HCT116 (cell line): ENCODE measurements at regions not wholly inside any gene's neighbourhood (a gene's known extent, or its start where the extent isn't known, plus 50 kb on each side); places are given as distances from the start of the nearest gene placed in this dataset.

Experiments
- ATAC-seq: fragments of 200-7000 bp; cut with Tn5 transposase; 2 replicates; pipeline ENCODE4 v1.9.1; 2020; ENCODE audit warnings: mild to moderate bottlenecking, moderate library complexity
- BruUV-seq: library from RNA; stranded (reverse); fragments of 400-500 nt; replicated peaks from 2 replicates; lab custom pipeline; 2021; lab: Mats Ljungman, UMichigan
- CTCF ChIA-PET: fragments of 300-600 bp; sonication (Branson Sonifier 250); formaldehyde crosslinking; loops from one replicate; lab custom pipeline; 2021; ENCODE audit warnings: antibody characterized with exemption; lab: Charles Lee
- POLR2A ChIA-PET: fragments of 300-600, 350-600 bp; sonication (Branson Sonifier 250); formaldehyde crosslinking; loops from one replicate; lab custom pipeline; 2021; ENCODE audit warnings: antibody characterized with exemption; lab: Charles Lee
- RAD21 ChIA-PET, 2 experiments: fragments of 300-600 bp; sonication (Branson Sonifier 250); formaldehyde crosslinking; loops; one replicate each; lab custom pipeline; 2023; ENCODE audit warnings: low total read pairs in 2 of 2; ENCODE audit not compliant: uncharacterized antibody in 2 of 2, unreplicated experiment in 2 of 2, low non-redundant PET in 1 of 2; lab: Charles Lee
- DNase-seq: peaks from one replicate; pipeline ENCODE4 v3.0.0-alpha.2; 2010; ENCODE audit warnings: low read depth, low spot score
- H2AFZ ChIP-seq: fragments of 200-600 bp; shearing (Covaris generic), sonication (generic); 2 replicates; pipeline ENCODE4 v1.6.1; 2017; ENCODE audit warnings: low read depth, mixed run types, mixed read lengths, antibody characterized with exemption, low read length; ENCODE audit not compliant: poor library complexity, severe bottlenecking
- H3K27ac ChIP-seq: 2 replicates; pipeline ENCODE4 v1.5.1; 2012; ENCODE audit warnings: low read depth, low read length
- H3K27me3 ChIP-seq: fragments of 200-600 bp; sonication (generic); 2 replicates; pipeline ENCODE4 v1.6.1; 2016; ENCODE audit warnings: mixed run types, low read length, mixed read lengths; ENCODE audit not compliant: insufficient read depth
- H3K36me3 ChIP-seq, 2 experiments: fragments of 200-500 bp in 1 of 2; fragments of 200-600 bp in 1 of 2; sonication (Bioruptor generic) in 1 of 2; sonication (generic) in 1 of 2; 2 replicates each; pipeline versions ENCODE4 v1.5.1 to v1.6.1; 2014 to 2016; ENCODE audit warnings: low read length in 2 of 2, inconsistent platforms in 1 of 2, mixed read lengths in 1 of 2, mixed run types in 1 of 2; ENCODE audit not compliant: insufficient read depth in 2 of 2, control insufficient read depth in 1 of 2
- H3K4me1 ChIP-seq, 2 experiments: fragments of 200-600 bp in 1 of 2; sonication (generic) in 1 of 2; 2 replicates each; pipeline versions ENCODE4 v1.5.1 to v1.6.1; 2012 to 2017; ENCODE audit warnings: low read length in 2 of 2, inconsistent platforms in 1 of 2, mild to moderate bottlenecking in 1 of 2, mixed read lengths in 1 of 2, mixed run types in 1 of 2, moderate library complexity in 1 of 2; ENCODE audit not compliant: insufficient read depth in 2 of 2, control insufficient read depth in 1 of 2
- H3K4me2 ChIP-seq: fragments of 200-600 bp; sonication (generic); 2 replicates; pipeline ENCODE4 v1.6.1; 2017; ENCODE audit warnings: mixed run types, low read length, mixed read lengths
- H3K4me3 ChIP-seq, 2 experiments: fragments of 200-600 bp in 1 of 2; sonication (generic) in 1 of 2; replicated peaks in 1 of 2; 2 replicates each; pipeline ENCODE4 v1.5.1; 2011 to 2016; ENCODE audit warnings: low read length in 2 of 2, control low read depth in 1 of 2, low read depth in 1 of 2, mild to moderate bottlenecking in 1 of 2, mixed read lengths in 1 of 2, mixed run types in 1 of 2
- H3K79me2 ChIP-seq: fragments of 200-600 bp; sonication (generic); 2 replicates; pipeline ENCODE4 v1.6.1; 2017; ENCODE audit warnings: mild to moderate bottlenecking, mixed run types, low read length, moderate library complexity, mixed read lengths; ENCODE audit not compliant: insufficient read depth
- H3K9ac ChIP-seq: fragments of 200-600 bp; sonication (generic); 2 replicates; pipeline ENCODE4 v1.6.1; 2016; ENCODE audit warnings: low read length, mixed read lengths
- H3K9me2 ChIP-seq: fragments of 200-600 bp; sonication (generic), shearing (Covaris generic); 2 replicates; pipeline ENCODE4 v1.6.1; 2017; ENCODE audit warnings: mixed run types, mild to moderate bottlenecking, moderate library complexity; ENCODE audit not compliant: insufficient read depth
- H3K9me3 ChIP-seq, 2 experiments: fragments of 200-500 bp in 1 of 2; fragments of 200-600 bp in 1 of 2; sonication (Bioruptor generic) in 1 of 2; sonication (generic) in 1 of 2; 2 replicates each; pipeline ENCODE4 v1.6.1; 2014 to 2017; ENCODE audit warnings: low read length in 2 of 2, mixed read lengths in 2 of 2, inconsistent platforms in 1 of 2, low read depth in 1 of 2, mild to moderate bottlenecking in 1 of 2, mixed run types in 1 of 2, moderate library complexity in 1 of 2; ENCODE audit not compliant: control insufficient read depth in 1 of 2, insufficient read depth in 1 of 2
- H4K20me1 ChIP-seq: fragments of 200-600 bp; sonication (generic), shearing (Covaris generic); 2 replicates; pipeline ENCODE4 v1.6.1; 2017; ENCODE audit warnings: mixed run types, mild to moderate bottlenecking, moderate library complexity; ENCODE audit not compliant: insufficient read depth
- EGR1 ChIP-seq: IDR thresholded peaks from 2 replicates; pipeline ENCODE4 v1.6.1; 2012; ENCODE audit warnings: low read depth
- ELF1 ChIP-seq: IDR thresholded peaks from 2 replicates; pipeline ENCODE4 v1.6.1; 2012; ENCODE audit warnings: low read depth, borderline replicate concordance
- POLR2A ChIP-seq: IDR thresholded peaks from 2 replicates; pipeline ENCODE4 v1.7.0; 2011; ENCODE audit warnings: borderline replicate concordance; ENCODE audit not compliant: insufficient read depth, insufficient read length; ENCODE audit errors: extremely low read depth
- SIN3A ChIP-seq: IDR thresholded peaks from 2 replicates; pipeline ENCODE4 v1.6.1; 2012; ENCODE audit warnings: low read depth
- SRF ChIP-seq: IDR thresholded peaks from 2 replicates; pipeline ENCODE4 v1.6.1; 2012; ENCODE audit warnings: low read depth
- YY1 ChIP-seq: IDR thresholded peaks from 2 replicates; pipeline ENCODE4 v1.6.1; 2011; ENCODE audit warnings: low read length, low read depth, moderate library complexity, mild to moderate bottlenecking; ENCODE audit not compliant: insufficient replicate concordance; ENCODE audit errors: extremely low read depth
- ZFX ChIP-seq: fragments of 450-650 bp; IDR thresholded peaks from 2 replicates; pipeline ENCODE4 v1.6.1; 2017
- intact Hi-C: fragments of 100-400 bp; cut with micrococcal nuclease; formaldehyde crosslinking; loops from 2 replicates; pipeline ENCODE4 v1.10.0; 2022
- TF ChIP-seq, protein P1 (sequence below): IDR thresholded peaks from 2 replicates; pipeline ENCODE4 v1.6.1; 2011; ENCODE audit warnings: mild to moderate bottlenecking, low read length, moderate library complexity; ENCODE audit not compliant: insufficient replicate concordance; ENCODE audit errors: extremely low read depth
- TF ChIP-seq, protein P2 (sequence below): IDR thresholded peaks from 2 replicates; pipeline ENCODE4 v1.6.1; 2012

DNA sequence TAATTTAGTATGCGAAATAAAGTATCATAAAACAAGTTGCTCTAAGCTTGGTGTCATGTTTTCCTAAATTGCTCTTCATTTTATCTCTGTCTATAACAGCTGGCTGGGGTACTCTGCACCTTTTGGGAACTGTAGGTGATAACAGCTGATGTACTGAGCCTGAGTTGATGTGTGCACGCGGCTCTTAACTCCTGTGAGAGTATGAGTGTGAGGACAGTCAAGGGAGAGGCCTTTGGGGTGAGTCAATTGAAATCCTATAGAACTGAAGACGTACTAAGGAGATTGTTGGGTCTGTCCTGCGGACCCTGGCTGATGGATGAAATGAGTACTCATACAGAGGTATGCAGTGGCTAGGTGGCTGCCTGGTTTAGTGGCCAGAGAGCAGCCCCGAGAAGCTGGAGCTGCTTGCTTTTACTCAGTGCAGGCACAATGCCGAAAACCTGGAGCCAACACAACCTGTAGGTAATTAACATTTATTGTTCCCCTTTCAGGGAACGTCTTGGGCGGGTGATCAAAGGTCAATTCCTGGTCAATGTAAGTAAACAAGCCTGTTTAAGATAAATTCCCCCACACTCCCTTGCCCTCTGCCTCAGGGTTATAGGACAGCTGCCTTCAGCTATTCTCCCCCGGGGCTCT, 188.5 kb downstream of the PRDM2 start:
- TF ChIP-seq EGR1 (no peak), ZFX (no peak), YY1 (no peak), POLR2A (no peak), ELF1 (no peak)
- TF ChIP-seq, protein P1, sequence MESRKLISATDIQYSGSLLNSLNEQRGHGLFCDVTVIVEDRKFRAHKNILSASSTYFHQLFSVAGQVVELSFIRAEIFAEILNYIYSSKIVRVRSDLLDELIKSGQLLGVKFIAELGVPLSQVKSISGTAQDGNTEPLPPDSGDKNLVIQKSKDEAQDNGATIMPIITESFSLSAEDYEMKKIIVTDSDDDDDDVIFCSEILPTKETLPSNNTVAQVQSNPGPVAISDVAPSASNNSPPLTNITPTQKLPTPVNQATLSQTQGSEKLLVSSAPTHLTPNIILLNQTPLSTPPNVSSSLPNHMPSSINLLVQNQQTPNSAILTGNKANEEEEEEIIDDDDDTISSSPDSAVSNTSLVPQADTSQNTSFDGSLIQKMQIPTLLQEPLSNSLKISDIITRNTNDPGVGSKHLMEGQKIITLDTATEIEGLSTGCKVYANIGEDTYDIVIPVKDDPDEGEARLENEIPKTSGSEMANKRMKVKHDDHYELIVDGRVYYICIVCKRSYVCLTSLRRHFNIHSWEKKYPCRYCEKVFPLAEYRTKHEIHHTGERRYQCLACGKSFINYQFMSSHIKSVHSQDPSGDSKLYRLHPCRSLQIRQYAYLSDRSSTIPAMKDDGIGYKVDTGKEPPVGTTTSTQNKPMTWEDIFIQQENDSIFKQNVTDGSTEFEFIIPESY: no peak
- DNase-seq (no peak), ATAC-seq (no peak)
- no peak overlapping the region for H2AFZ ChIP-seq
- RAD21 ChIA-PET: no interaction called here
- CTCF ChIA-PET: no interaction called here
- H3K4me3 ChIP-seq: no peak overlapping the region
- H3K27ac ChIP-seq: no peak overlapping the region
- H3K9me2 ChIP-seq: no peaks in the 10 kb centered on the region
- no TSS peak for BruUV-seq
- no peaks in the 10 kb centered on the region for H4K20me1 ChIP-seq
- POLR2A ChIA-PET: no interaction called here
- H3K4me1 ChIP-seq: no peaks in the 10 kb centered on the region
- no peaks in the 10 kb centered on the region for H3K79me2 ChIP-seq
- H3K9ac ChIP-seq: no peak overlapping the region
- H3K4me2 ChIP-seq: no peak overlapping the region
- no peaks in the 10 kb centered on the region for H3K36me3 ChIP-seq
- no peaks in the 10 kb centered on the region for H3K9me3 ChIP-seq
- peaks cover 22% of the 10 kb centered on the region for H3K27me3 ChIP-seq
- intact Hi-C loops: no loop called here

DNA sequence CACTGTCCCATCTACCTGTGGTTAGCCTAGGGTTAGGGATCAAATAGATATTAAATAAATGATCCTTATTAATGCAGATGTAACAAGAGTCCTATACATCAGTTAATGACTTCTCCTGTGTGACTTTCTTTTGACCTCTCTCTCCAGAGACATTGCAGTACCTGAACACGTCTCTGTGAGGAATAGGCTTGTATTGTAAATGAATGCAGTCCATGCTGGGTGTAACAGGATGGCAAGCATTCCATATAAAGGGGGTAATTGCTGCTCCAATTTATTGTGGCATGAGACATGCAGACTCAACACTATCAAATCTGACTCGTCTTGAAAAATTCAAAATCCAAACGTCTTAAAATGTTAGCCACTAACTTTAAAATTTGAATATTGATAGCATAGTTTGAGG, 189.5 kb downstream of the PRDM2 start:
- Histone ChIP-seq H3K4me3 (no peak overlapping the region), H3K79me2 (no peaks in the 10 kb centered on the region), H3K36me3 (no peaks in the 10 kb centered on the region), H2AFZ (no peak overlapping the region), H3K9me3 (no peaks in the 10 kb centered on the region), H3K27me3 (peaks cover 14% of the 10 kb centered on the region), H4K20me1 (no peaks in the 10 kb centered on the region), H3K9me2 (no peaks in the 10 kb centered on the region), H3K4me1 (no peaks in the 10 kb centered on the region), H3K4me2 (no peak overlapping the region), H3K27ac (no peak overlapping the region), H3K9ac (no peak overlapping the region)
- ChIA-PET POLR2A (no interaction called here), RAD21 (no interaction called here), CTCF (no interaction called here)
- DNase-seq (no peak), ATAC-seq (no peak)
- no peak for TF ChIP-seq SIN3A
- TF ChIP-seq POLR2A: no peak
- TF ChIP-seq, protein P2, sequence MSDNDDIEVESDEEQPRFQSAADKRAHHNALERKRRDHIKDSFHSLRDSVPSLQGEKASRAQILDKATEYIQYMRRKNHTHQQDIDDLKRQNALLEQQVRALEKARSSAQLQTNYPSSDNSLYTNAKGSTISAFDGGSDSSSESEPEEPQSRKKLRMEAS: no peak
- no peak for TF ChIP-seq YY1
- TF ChIP-seq SRF: no peak
- intact Hi-C loops: no loop called here
- no TSS peak for BruUV-seq
